ENCODE measurements at regions not wholly inside any gene's neighbourhood (a gene's known extent, or its start where the extent isn't known, plus 50 kb on each side); places are given as distances from the start of the nearest gene placed in this dataset.
"Not testable (repeated sequence)": the region's sequence is repeated elsewhere in the genome, so short reads cannot be mapped to it uniquely, and the experiment has no call there.

DNA sequence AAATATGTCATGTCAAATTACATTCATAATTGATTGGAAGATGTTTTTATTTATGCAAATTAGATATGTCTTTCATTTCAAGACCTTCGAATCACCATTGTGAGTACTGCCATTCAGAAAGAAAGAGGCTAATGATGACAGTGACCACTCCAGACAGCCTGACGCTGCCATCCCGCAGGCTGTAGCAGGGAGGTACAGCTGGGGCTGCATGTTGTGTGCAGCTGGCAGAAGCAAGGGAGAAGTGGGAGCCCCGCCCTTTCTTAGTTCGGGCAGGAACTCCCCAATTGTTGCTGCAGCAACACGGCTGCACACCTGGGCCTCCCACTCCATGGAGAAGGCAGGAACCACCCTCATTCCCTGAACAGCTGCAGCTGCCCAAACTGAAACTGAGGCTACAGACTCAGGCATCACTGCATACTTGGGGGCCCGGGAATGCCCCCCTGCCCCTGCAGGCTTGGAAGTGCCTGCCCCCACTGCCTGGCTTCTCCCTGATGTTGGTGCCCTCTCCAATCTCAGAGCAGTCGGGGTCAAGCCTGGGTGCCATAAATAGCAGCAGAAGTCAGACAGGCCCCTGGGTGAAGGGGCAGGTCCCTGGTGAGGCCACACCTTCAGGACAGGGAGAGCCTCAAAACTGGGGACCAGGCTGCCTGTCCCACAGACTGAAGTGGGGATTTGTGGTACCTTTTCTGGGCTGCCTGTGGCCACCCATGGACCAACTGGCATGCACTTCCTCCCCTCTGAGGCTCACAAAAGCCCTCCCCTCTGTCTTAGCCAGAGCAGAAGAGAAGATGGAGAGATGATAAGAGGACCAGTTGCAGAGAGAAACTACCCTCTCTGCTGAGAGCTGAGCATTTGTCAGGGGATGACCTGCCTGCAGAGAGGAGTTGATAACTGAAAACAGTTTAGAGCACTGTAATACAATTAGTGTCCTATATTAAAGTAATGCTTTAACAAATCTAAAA, 964.6 kb downstream of the SI start:
- DNase-seq (ENCODE audit: low read depth in 2 of 2), result no peak

- no peak for DNase-seq (ENCODE audit: low read depth in 2 of 2)
Measured at GRCh38 chr3:164096352-164096751, 981.9 kb downstream of the SI start.

DNA sequence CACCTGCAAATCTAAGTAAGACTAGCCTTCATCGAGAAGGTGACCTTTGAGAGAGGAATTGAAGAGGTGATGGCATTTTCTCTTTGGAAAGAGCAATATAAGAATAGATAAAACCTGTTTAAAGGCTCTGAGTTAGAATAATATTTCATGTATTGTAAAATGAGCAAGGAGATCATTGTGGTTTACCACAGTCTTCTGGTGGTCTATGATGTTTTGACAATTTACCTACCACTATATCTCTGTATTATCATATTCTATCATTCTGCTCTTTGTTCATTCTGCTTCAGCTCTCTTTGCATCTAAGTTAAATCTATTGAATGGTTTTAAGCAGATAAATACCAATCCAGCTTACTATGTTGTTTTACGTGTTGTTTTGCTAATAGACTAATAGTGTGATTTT, 982.3 kb downstream of the SI start:
- DNase-seq (ENCODE audit: low read depth in 2 of 2), result no peak

GRCh38 chr3:164095279-164095678, 983.0 kb downstream of the SI start:
- no peak for DNase-seq (ENCODE audit: low read depth in 2 of 2)

GRCh38 chr3:164094546-164094945, 983.8 kb downstream of the SI start:
- DNase-seq (ENCODE audit: low read depth in 2 of 2), result no peak

- no peak for DNase-seq (ENCODE audit: low read depth in 2 of 2)
Measured at GRCh38 chr3:164080208-164080607, 998.1 kb downstream of the SI start.

GRCh38 chr3:164064298-164064697, 1014.0 kb downstream of the SI start:
- no peak for DNase-seq (ENCODE audit: low read depth in 2 of 2)

DNA sequence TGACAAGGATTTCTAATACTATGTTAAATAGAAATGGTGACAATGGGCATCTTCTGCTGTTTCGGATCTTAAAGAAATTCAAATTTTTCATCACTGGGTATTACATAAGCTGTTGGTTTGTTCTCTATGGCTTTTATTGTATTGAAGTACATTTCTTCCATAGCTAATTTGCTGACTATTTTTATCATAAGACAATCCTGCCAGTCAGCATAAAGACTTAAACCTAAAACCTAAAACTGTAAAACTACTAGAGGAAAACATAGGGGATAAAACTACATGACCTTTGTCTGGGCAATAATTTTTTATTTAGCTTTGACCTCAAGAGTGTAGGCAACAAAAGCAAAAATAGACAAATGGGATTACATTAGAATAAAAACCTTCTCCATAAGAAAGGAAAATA, 1017.4 kb downstream of the SI start:
- no peak for DNase-seq (ENCODE audit: low read depth in 2 of 2)

GRCh38 chr3:164049847-164050246, 1028.4 kb downstream of the SI start:
- DNase-seq (ENCODE audit: low read depth in 2 of 2), result no peak

DNA sequence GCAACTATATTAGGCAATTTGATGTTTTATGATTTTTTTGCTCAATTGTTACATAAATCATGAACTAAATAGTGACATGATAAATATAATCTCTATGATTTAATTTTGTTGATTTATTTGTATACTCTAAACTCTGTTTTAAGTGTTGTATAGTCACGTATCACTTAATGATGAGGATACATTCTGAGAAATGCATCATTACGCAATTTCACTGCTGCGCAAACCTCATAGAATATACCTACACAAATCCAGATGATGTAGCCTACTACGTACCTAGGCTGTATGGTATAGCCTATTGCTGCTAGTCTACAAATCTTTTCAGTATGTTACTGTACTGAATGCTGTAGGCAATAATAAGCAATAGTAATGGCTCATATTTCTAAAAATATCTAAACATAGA, 1029.8 kb downstream of the SI start:
- DNase-seq (ENCODE audit: low read depth in 2 of 2), result no peak

DNA sequence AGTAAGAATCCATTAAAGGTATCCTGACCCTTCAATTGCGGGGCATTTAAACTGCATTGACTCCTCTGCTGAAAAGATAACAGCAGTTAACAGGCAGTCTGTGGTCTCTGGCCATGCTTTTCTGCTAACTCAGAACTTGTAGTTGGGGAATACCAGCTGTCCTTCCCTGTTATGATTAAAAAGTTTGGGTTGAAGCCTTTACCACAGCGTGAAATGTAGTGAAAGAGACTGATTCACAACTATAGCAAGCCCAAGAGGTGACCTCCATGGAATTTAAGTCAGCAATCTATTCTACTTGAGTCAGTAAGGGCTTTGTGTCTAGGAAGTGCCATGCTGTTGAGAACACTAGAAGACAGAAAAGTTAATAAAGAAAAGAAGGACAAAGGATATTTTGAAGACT, 1037.3 kb downstream of the SI start:
- no peak for DNase-seq (ENCODE audit: low read depth in 2 of 2)

- no peak for DNase-seq (ENCODE audit: low read depth in 2 of 2)
Measured at GRCh38 chr3:164030194-164030593, 1048.1 kb downstream of the SI start.

GRCh38 chr3:164024786-164025185, 1053.5 kb downstream of the SI start:
- DNase-seq (ENCODE audit: low read depth in 2 of 2), result no peak

- DNase-seq (ENCODE audit: low read depth in 2 of 2), result no peak
Measured at GRCh38 chr3:164023480-164023879, 1054.8 kb downstream of the SI start.

GRCh38 chr3:164018500-164018899, 1059.8 kb downstream of the SI start:
- DNase-seq (ENCODE audit: low read depth in 2 of 2), result no peak

GRCh38 chr3:164007765-164008164, 1070.5 kb downstream of the SI start:
- DNase-seq (ENCODE audit: low read depth in 2 of 2), result no peak

DNA sequence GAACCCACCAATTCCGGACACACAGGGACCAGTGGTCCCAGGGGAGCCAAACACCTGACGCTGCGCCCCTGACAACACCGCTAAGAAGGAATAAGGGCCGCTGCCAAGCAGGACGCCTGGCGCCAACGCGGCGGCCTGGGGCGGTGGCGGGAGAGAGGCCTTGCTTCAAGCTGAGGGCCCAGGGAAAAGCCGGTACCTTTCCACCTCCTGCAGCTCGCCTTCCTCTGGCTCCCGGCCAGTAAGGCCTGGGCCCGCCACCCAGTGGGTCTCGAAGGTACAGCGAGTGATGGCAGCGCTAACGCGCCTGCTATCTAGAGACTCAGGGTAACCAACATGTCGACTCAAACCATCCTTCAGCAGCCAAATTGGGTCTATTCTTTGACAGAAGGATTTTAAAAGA, 1074.1 kb downstream of the SI start:
- no peak for DNase-seq (ENCODE audit: low read depth in 2 of 2)

DNA sequence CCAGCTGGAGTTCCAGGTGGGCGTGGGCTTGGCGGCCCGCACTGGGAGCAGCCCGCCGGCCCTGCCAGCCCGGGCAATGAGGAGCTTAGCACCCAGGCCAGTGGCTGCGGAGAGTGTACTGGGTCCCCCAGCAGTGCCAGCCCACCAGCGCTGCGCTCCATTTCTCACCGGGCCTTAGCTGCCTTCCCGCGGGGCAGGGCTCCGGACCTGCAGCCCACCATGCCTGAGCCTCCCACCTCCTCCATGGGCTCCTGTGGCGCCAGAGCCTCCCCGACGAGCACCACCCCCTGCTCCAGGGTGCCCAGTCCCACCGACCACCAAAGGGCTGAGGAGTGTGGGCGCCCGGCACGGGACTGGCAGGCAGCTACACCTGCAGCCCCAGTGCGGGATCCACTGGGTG, 1075.3 kb downstream of the SI start:
- DNase-seq (ENCODE audit: low read depth in 2 of 2), result not testable (repeated sequence)

GRCh38 chr3:163983940-163984339, 1094.4 kb downstream of the SI start:
- DNase-seq (ENCODE audit: low read depth in 2 of 2), result no peak

GRCh38 chr3:163971861-163972260, 1106.4 kb downstream of the SI start:
- no peak for DNase-seq (ENCODE audit: low read depth in 2 of 2)

- no peak for DNase-seq (ENCODE audit: low read depth in 2 of 2)
Measured at GRCh38 chr3:163957072-163957471, 1121.2 kb downstream of the SI start.

- DNase-seq (ENCODE audit: low read depth in 2 of 2), result no peak
Measured at GRCh38 chr3:163953526-163953925, 1124.8 kb downstream of the SI start.

GRCh38 chr3:163952499-163952898, 1125.8 kb downstream of the SI start:
- DNase-seq (ENCODE audit: low read depth in 2 of 2), result no peak

Data from stimulated activated CD4-positive, alpha-beta T cell treated with anti-CD3 and anti-CD28 coated beads, Interleukin-15, amount 100 ng/mL, for 48 hours (primary cell).